Right lobe of liver (tissue), 4 donors: ENCODE measurements at regions not wholly inside any gene's neighbourhood (a gene's known extent, or its start where the extent isn't known, plus 50 kb on each side); places are given as distances from the start of the nearest gene placed in this dataset.

ENCODE experiments used
- CTCF ChIP-seq, 4 donors: fragments of 200-600 bp in 3 of 4; fragments of 450-650 bp in 1 of 4; IDR thresholded peaks; one replicate each; pipeline versions ENCODE4 v1.5.1 to v1.8.0; 2016 to 2022; ENCODE audit warnings: antibody characterized with exemption in 4 of 4, mild to moderate bottlenecking in 2 of 4
- POLR2A ChIP-seq: fragments of 450-650 bp; IDR thresholded peaks from one replicate; pipeline ENCODE4 v1.6.1; 2017; ENCODE audit warnings: antibody characterized with exemption, mild to moderate bottlenecking
- donor health status: DM: no; HTN: no; CAD: no.
- donor health status: DM: no; HTN: no; CAD: no.
- donor health status: DM: no; HTN: yes; CAD: no.

GRCh38 chrX:146054311-146054710 lies 236.7 kb downstream of the SLITRK2 start:
- TF ChIP-seq POLR2A (no peak), CTCF (IDR thresholded peaks at IDR 0.05) (no peak)
